ENCODE measurements at regions not wholly inside any gene's neighbourhood (a gene's known extent, or its start where the extent isn't known, plus 50 kb on each side); places are given as distances from the start of the nearest gene placed in this dataset.

GRCh38 chr21:35417762-35418161 lies 368.7 kb upstream of the RUNX1 start:
- intact Hi-C loops (cut with micrococcal nuclease) = no loop called here
- POLR2A ChIA-PET = no interaction called here

GRCh38 chr21:35416866-35417489 lies 367.9 kb upstream of the RUNX1 start:
- H3K4me3 Mint-ChIP-seq = no peak overlapping the region
- Histone ChIP-seq H3K9me3 (ENCODE audit: control insufficient read depth in 2 of 3, low read length in 3 of 3) (peaks cover 0 to 6% (median 0%) of the 10 kb centered on the region in 3 experiments), H3K27me3 (ENCODE audit: control insufficient read depth in 2 of 2, insufficient read depth in 2 of 2, low read length in 2 of 2) (no peaks in the 10 kb centered on the region), H3K4me1 (ENCODE audit: control insufficient read depth in 2 of 2, insufficient read depth in 2 of 2, low read length in 2 of 2) (no peaks in the 10 kb centered on the region), H3K36me3 (ENCODE audit: control insufficient read depth in 2 of 3, insufficient read depth in 3 of 3, low read length in 3 of 3) (no peaks in the 10 kb centered on the region), H3K27ac (ENCODE audit: low read depth, low read length) (no peak overlapping the region), H3K4me3 (ENCODE audit: low read length) (no peak overlapping the region)
- peaks cover 0 to 16% (median 0%) of the 10 kb centered on the region in 5 donors for H3K27me3 Mint-ChIP-seq
- peaks cover 0 to 15% (median 5%) of the 10 kb centered on the region in 11 donors for H3K9me3 Mint-ChIP-seq
- H3K36me3 Mint-ChIP-seq = peaks cover 0 to 10% (median 3%) of the 10 kb centered on the region in 5 donors
- intact Hi-C loops (cut with micrococcal nuclease) = no loop called here
- no peaks in the 10 kb centered on the region for H3K4me1 Mint-ChIP-seq
- DNase-seq = no peak
- no peak overlapping the region for H3K27ac Mint-ChIP-seq
- ChIA-PET CTCF (no interaction called here), POLR2A (no interaction called here)
- peak; percentile 51 for ATAC-seq

More at GRCh38 chr21:35417762-35418161, 368.7 kb upstream of the RUNX1 start:
- H3K9me3 Mint-ChIP-seq = peaks cover 0 to 20% (median 5%) of the 10 kb centered on the region in 11 donors
- CTCF ChIA-PET = no interaction called here
- no peak overlapping the region for H3K27ac Mint-ChIP-seq
- Histone ChIP-seq H3K36me3 (ENCODE audit: control insufficient read depth in 2 of 3, insufficient read depth in 3 of 3, low read length in 3 of 3) (no peaks in the 10 kb centered on the region), H3K4me3 (ENCODE audit: low read length) (no peak overlapping the region), H3K27ac (ENCODE audit: low read depth, low read length) (no peak overlapping the region), H3K9me3 (ENCODE audit: control insufficient read depth in 2 of 3, low read length in 3 of 3) (peaks cover 0 to 12% (median 0%) of the 10 kb centered on the region in 3 experiments), H3K27me3 (ENCODE audit: control insufficient read depth in 2 of 2, insufficient read depth in 2 of 2, low read length in 2 of 2) (no peaks in the 10 kb centered on the region), H3K4me1 (ENCODE audit: control insufficient read depth in 2 of 2, insufficient read depth in 2 of 2, low read length in 2 of 2) (no peaks in the 10 kb centered on the region)
- no peaks in the 10 kb centered on the region for H3K4me1 Mint-ChIP-seq
- DNase-seq = no peak
- ATAC-seq = no peak
- no peak overlapping the region for H3K4me3 Mint-ChIP-seq
- H3K27me3 Mint-ChIP-seq = peaks cover 0 to 14% (median 0%) of the 10 kb centered on the region in 5 donors
- peaks cover 0 to 15% (median 3%) of the 10 kb centered on the region in 5 donors for H3K36me3 Mint-ChIP-seq

GRCh38 chr21:35414507-35415139 lies 365.5 kb upstream of the RUNX1 start:
- no peak overlapping the region for H3K27ac Mint-ChIP-seq
- ChIA-PET POLR2A (interaction anchor here (1.0 kb wide), 1 partner anchor 27 kb away, joined by 3 read pairs; no protein-coding TSS in a partner anchor), CTCF (no interaction called here)
- no peak overlapping the region for H3K4me3 Mint-ChIP-seq
- no peak overlapping the region for H3K27ac ChIP-seq (ENCODE audit: low read depth, low read length)
- H3K36me3 Mint-ChIP-seq = no peaks in the 10 kb centered on the region
- intact Hi-C loops (cut with micrococcal nuclease) = no loop called here
- peaks cover 0 to 4% (median 0%) of the 10 kb centered on the region in 11 donors for H3K9me3 Mint-ChIP-seq
- no peaks in the 10 kb centered on the region for H3K4me1 ChIP-seq (ENCODE audit: control insufficient read depth in 2 of 2, insufficient read depth in 2 of 2, low read length in 2 of 2)
- ATAC-seq (no peak), DNase-seq (no peak)
- H3K36me3 ChIP-seq (ENCODE audit: control insufficient read depth in 2 of 3, insufficient read depth in 3 of 3, low read length in 3 of 3) = no peaks in the 10 kb centered on the region
- H3K4me3 ChIP-seq (ENCODE audit: low read length) = no peak overlapping the region
- no peaks in the 10 kb centered on the region for H3K4me1 Mint-ChIP-seq
- H3K27me3 Mint-ChIP-seq = peaks cover 0 to 17% (median 0%) of the 10 kb centered on the region in 5 donors
- H3K9me3 ChIP-seq (ENCODE audit: control insufficient read depth in 2 of 3, low read length in 3 of 3) = no peaks in the 10 kb centered on the region
- no peaks in the 10 kb centered on the region for H3K27me3 ChIP-seq (ENCODE audit: control insufficient read depth in 2 of 2, insufficient read depth in 2 of 2, low read length in 2 of 2)

GRCh38 chr21:35414056-35414455 lies 365.0 kb upstream of the RUNX1 start:
- H3K4me1 ChIP-seq (ENCODE audit: control insufficient read depth in 2 of 2, insufficient read depth in 2 of 2, low read length in 2 of 2) = no peaks in the 10 kb centered on the region
- Mint-ChIP-seq H3K36me3 (no peaks in the 10 kb centered on the region), H3K4me3 (no peak overlapping the region), H3K27ac (no peak overlapping the region), H3K27me3 (peaks cover 0 to 17% (median 0%) of the 10 kb centered on the region in 5 donors), H3K9me3 (peaks cover 0 to 3% (median 0%) of the 10 kb centered on the region in 11 donors), H3K4me1 (no peaks in the 10 kb centered on the region)
- ATAC-seq (no peak), DNase-seq (no peak)
- intact Hi-C loops (cut with micrococcal nuclease) = no loop called here
- ChIA-PET CTCF (no interaction called here), POLR2A (interaction anchor here (1.0 kb wide), 1 partner anchor 28 kb away, joined by 3 read pairs; no protein-coding TSS in a partner anchor)
- H3K27ac ChIP-seq (ENCODE audit: low read depth, low read length) = no peak overlapping the region
- no peaks in the 10 kb centered on the region for H3K9me3 ChIP-seq (ENCODE audit: control insufficient read depth in 2 of 3, low read length in 3 of 3)
- no peaks in the 10 kb centered on the region for H3K27me3 ChIP-seq (ENCODE audit: control insufficient read depth in 2 of 2, insufficient read depth in 2 of 2, low read length in 2 of 2)
- H3K4me3 ChIP-seq (ENCODE audit: low read length) = no peak overlapping the region
- no peaks in the 10 kb centered on the region for H3K36me3 ChIP-seq (ENCODE audit: control insufficient read depth in 2 of 3, insufficient read depth in 3 of 3, low read length in 3 of 3)

GRCh38 chr21:35412231-35412630 lies 363.1 kb upstream of the RUNX1 start:
- H3K36me3 Mint-ChIP-seq = no peaks in the 10 kb centered on the region
- no peak overlapping the region for H3K27ac Mint-ChIP-seq
- Histone ChIP-seq H3K4me1 (ENCODE audit: control insufficient read depth in 2 of 2, insufficient read depth in 2 of 2, low read length in 2 of 2) (no peaks in the 10 kb centered on the region), H3K27ac (ENCODE audit: low read depth, low read length) (no peak overlapping the region), H3K9me3 (ENCODE audit: control insufficient read depth in 2 of 3, low read length in 3 of 3) (no peaks in the 10 kb centered on the region), H3K27me3 (ENCODE audit: control insufficient read depth in 2 of 2, insufficient read depth in 2 of 2, low read length in 2 of 2) (no peaks in the 10 kb centered on the region), H3K4me3 (ENCODE audit: low read length) (no peak overlapping the region), H3K36me3 (ENCODE audit: control insufficient read depth in 2 of 3, insufficient read depth in 3 of 3, low read length in 3 of 3) (no peaks in the 10 kb centered on the region)
- peaks cover 0 to 18% (median 0%) of the 10 kb centered on the region in 5 donors for H3K27me3 Mint-ChIP-seq
- DNase-seq = no peak
- no peak for ATAC-seq
- intact Hi-C loops (cut with micrococcal nuclease) = no loop called here
- ChIA-PET CTCF (no interaction called here), POLR2A (no interaction called here)
- H3K4me1 Mint-ChIP-seq = peaks cover 0 to 10% (median 0%) of the 10 kb centered on the region in 7 donors
- H3K9me3 Mint-ChIP-seq = no peaks in the 10 kb centered on the region
- no peak overlapping the region for H3K4me3 Mint-ChIP-seq

GRCh38 chr21:35411434-35411833 lies 362.3 kb upstream of the RUNX1 start:
- Histone ChIP-seq H3K27me3 (ENCODE audit: control insufficient read depth in 2 of 2, insufficient read depth in 2 of 2, low read length in 2 of 2) (no peaks in the 10 kb centered on the region), H3K4me1 (ENCODE audit: control insufficient read depth in 2 of 2, insufficient read depth in 2 of 2, low read length in 2 of 2) (no peaks in the 10 kb centered on the region), H3K27ac (ENCODE audit: low read depth, low read length) (no peak overlapping the region), H3K9me3 (ENCODE audit: control insufficient read depth in 2 of 3, low read length in 3 of 3) (no peaks in the 10 kb centered on the region), H3K4me3 (ENCODE audit: low read length) (no peak overlapping the region), H3K36me3 (ENCODE audit: control insufficient read depth in 2 of 3, insufficient read depth in 3 of 3, low read length in 3 of 3) (no peaks in the 10 kb centered on the region)
- intact Hi-C loops (cut with micrococcal nuclease) = no loop called here
- Mint-ChIP-seq H3K27ac (no peak overlapping the region), H3K4me1 (peaks cover 0 to 10% (median 0%) of the 10 kb centered on the region in 7 donors), H3K27me3 (peaks cover 0 to 18% (median 0%) of the 10 kb centered on the region in 5 donors), H3K4me3 (no peak overlapping the region), H3K36me3 (no peaks in the 10 kb centered on the region), H3K9me3 (no peaks in the 10 kb centered on the region)
- ATAC-seq = no peak
- ChIA-PET CTCF (no interaction called here), POLR2A (no interaction called here)
- DNase-seq = no peak

- H3K9me3 Mint-ChIP-seq = no peaks in the 10 kb centered on the region
- ATAC-seq (no peak), DNase-seq (no peak)
- Histone ChIP-seq H3K36me3 (ENCODE audit: control insufficient read depth in 2 of 3, insufficient read depth in 3 of 3, low read length in 3 of 3) (no peaks in the 10 kb centered on the region), H3K27ac (ENCODE audit: low read depth, low read length) (no peak overlapping the region), H3K4me3 (ENCODE audit: low read length) (no peak overlapping the region), H3K9me3 (ENCODE audit: control insufficient read depth in 2 of 3, low read length in 3 of 3) (no peaks in the 10 kb centered on the region), H3K4me1 (ENCODE audit: control insufficient read depth in 2 of 2, insufficient read depth in 2 of 2, low read length in 2 of 2) (no peaks in the 10 kb centered on the region), H3K27me3 (ENCODE audit: control insufficient read depth in 2 of 2, insufficient read depth in 2 of 2, low read length in 2 of 2) (no peaks in the 10 kb centered on the region)
- ChIA-PET CTCF (no interaction called here), POLR2A (no interaction called here)
- peaks cover 0 to 18% (median 0%) of the 10 kb centered on the region in 5 donors for H3K27me3 Mint-ChIP-seq
- H3K4me3 Mint-ChIP-seq = no peak overlapping the region
- H3K27ac Mint-ChIP-seq = no peak overlapping the region
- H3K4me1 Mint-ChIP-seq = peaks cover 0 to 10% (median 0%) of the 10 kb centered on the region in 7 donors
- intact Hi-C loops (cut with micrococcal nuclease) = no loop called here
- H3K36me3 Mint-ChIP-seq = no peaks in the 10 kb centered on the region
These were observed 361.6 kb upstream of the RUNX1 start for GRCh38 chr21:35410656-35411055.
